Renal cortex interstitium (tissue), 11 donors: ENCODE measurements at regions not wholly inside any gene's neighbourhood (a gene's known extent, or its start where the extent isn't known, plus 50 kb on each side); places are given as distances from the start of the nearest gene placed in this dataset.
"Not testable (repeated sequence)": the region's sequence is repeated elsewhere in the genome, so short reads cannot be mapped to it uniquely, and the experiment has no call there.

Experiments used
- DNase-seq, 11 donors: peaks; one replicate each; pipeline ENCODE4 v3.0.0-alpha.2; 2013; ENCODE audit warnings: low read depth in 9 of 11, low spot score in 4 of 11; ENCODE audit errors: extremely low read depth in 1 of 11

DNA sequence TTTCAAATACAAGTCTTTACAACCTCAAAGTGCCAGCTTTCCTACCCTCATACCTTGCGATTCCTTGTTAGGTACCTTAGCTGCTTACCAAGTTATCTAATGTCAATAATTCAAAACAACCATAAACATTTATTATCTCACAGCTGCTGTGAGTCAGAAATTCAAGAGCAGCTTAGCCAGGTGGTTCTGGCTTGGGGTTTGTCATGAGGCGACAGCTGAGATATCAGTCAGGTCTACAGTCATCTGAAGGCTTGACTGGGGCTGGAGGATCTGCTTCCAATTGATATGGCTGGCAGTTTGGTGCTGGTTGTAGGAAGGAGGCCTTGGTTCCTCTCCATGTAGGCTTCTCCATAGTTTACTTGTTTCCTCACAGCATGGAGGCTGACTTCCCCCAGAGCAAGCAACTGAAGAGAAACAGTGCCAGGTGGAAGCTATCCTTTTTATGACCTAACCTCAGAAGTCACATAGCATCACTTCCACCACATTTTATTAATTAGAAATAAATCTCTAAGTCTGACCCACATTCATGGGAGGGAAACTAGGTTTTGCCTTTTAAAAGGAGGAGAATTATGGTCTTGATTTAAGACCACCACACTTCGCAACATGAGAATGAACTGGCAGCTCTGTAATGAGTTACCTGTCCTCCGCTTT, 103.3 kb upstream of the FGGY start:
- DNase-seq, result peak in 4 of 11 donors; percentile 45 to 55 (median 50)

DNA sequence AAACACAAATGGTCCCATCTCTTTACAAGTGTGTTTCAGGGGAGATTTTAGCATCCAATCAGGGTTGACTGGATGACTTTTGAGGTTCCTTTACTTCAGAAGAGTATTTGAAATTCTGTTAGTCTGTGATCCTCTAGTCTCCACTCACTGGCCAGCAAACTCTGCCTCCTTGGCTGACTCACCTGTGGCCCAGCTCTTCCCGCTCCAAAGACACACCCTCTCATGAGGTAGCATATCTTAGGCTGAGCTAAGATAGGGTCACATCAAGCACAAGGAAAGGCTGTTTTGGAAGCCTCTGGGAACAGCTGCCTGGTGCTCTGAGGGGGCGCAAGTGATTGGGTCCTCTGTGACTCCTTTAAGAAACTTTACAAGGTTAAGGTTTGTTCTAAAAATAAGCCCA, 102.3 kb upstream of the FGGY start:
- DNase-seq, result no peak

DNA sequence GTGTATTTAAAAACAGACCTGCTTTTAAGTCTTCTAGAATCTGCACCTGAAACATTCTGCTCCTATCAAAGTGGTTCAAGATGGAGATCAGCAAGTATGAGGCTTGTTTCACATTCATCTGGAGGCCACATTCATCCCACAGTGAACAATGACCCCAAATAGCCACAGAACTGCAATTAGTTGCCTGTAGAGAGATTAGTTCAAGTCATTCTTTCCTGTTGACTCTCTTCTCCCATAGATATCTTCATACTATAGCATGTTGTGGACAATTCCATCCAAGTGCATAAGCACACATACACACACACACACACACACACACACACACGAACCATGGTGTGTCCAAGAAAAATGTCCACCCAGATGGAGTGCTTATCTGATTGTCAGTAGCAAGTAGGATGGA, 101.7 kb upstream of the FGGY start:
- DNase-seq, result no peak

DNA sequence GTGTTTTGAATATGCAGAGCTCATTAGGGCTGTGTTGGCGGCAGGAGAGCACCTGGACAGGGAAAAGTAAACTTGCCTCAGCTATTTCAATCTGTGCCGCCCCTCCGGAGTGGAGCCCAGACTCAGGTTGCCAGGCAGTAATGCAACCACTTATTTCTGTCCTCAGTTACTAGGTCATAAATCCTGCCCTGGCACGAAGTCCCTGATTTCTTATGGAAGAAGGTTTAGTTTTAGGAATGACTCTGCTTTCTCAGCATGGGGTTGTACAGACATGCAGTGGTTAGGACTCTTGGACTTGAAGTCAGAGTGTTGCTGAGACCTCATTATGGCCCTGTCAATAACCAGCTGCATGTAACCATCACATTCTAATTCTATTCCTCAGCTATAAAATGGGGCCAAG, 98.3 kb upstream of the FGGY start:
- DNase-seq, result no peak

DNA sequence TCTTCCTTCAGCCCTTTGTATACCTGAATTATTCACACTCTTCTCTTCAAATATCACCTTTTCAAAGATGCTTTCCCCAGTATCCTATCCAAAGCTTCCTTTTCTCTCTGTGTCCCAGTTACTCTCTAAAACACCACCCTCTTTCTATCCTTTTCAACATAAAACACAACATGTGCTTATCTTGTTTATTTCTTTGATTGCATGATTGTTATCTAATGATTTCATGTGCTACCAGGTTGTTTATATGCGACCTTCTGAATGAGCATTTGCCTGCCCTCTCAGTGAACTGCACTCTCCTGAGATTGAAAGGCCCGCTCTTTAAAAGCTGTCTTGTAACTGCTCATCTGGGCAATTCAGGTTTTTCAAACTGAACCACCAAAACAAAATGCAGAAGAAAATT, 97.7 kb upstream of the FGGY start:
- no peak for DNase-seq

DNA sequence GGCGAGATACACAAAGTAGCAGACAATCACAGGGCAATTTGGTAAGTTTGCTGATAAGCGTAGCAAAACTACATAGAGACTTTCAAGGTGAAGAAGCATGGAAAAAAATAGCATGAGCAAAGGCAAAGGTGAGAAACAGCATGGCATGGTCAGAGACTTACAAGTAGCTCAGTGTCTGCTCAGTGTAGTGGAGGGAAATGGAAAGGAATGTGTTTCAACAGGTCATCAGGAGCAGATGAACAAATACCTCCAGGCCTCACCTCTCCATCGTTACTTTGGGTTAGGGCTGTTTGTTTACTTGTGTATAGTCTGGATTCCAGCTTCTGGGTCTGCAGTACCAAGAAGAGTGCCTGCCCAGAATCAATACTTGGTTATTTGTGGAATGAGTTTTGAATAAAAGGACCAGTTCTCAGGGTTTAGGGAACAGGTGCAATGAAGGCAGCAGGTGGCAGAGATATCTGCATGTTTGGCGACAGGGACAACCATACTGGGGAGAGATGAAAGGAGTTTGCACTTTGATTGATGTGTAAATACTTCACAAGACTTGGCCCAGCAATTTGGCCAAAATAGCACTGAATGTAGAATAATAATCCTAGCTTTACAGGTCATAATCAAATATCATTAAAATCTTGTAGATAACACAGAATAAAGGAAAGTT, 97.0 kb upstream of the FGGY start:
- DNase-seq, result no peak

DNA sequence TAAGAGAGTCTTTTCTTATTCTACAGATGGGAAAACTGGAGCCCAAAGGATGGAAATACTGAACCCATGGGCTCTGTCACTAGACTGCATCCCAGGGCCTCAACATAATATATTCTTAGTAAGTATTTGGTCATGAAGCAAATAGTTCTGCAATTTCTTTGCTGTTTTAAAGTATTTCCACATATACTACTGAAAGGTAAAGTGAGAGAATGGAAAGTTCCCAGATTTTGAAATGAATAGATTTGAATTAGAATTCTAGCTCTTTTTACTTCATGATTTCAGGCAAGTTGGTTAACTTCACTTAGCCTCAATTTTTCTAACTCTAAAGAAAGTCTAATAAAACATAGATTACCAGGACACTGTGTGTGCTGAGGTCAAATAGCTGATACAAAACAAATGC, 95.6 kb upstream of the FGGY start:
- DNase-seq, result no peak

DNA sequence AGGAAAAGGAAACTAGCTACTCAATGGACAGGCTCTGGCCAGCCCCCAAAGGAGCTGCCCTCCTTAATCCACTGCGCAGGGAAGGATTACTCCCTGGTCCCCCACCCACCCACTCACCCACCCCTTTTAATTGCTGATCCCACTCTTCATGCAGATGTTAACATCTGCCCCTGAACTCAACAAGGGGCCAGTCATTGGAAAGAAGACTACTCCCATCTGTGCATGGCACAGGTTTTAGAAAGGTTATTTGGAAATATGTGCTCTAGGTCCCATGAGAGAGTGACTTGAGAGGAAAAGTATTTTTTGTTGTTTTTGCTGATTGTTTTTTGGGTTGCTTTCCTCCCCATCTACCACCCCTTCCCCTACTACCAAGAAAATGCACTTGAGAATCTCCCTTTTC, 94.4 kb upstream of the FGGY start:
- DNase-seq, result no peak

DNA sequence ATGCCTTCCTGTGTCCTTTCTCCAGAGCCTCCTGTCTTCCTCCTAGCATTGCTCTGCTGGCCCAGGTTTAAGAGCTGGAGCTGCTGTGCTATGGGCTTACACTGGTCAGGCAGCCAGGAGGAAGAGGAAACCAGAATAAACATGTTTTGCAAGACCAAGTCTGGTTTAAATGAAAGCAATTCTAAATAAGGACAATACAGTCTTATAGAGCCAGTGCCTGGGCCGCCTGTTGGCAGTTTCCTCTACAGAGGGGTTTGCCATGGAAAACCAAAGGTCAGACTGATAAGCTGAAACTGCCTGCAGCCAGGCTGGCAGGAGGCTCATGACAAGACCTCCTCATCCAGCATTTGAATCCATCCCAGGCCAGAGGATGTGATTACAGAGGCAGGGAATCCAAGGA, 92.9 kb upstream of the FGGY start:
- DNase-seq, result no peak

DNA sequence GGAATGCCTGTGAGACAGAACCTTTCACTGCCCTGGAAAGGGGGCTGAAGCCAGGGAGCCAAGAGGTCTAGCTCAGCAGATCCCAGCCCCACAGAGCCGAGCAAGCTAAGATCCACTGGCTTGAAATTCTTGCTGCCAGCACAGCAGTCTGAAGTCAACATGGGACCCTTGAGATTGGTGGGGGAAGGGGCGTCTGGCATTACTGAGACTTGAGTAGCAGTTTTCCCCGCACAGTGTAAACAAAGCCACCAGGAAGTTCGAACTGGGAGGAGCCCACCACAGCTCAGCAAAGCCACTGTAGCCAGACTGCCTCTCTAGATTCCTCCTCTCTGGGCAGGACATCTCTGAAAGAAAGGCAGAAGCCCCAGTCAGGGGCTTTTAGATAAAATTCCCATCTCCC, 90.3 kb upstream of the FGGY start:
- DNase-seq, result not testable (repeated sequence)

DNA sequence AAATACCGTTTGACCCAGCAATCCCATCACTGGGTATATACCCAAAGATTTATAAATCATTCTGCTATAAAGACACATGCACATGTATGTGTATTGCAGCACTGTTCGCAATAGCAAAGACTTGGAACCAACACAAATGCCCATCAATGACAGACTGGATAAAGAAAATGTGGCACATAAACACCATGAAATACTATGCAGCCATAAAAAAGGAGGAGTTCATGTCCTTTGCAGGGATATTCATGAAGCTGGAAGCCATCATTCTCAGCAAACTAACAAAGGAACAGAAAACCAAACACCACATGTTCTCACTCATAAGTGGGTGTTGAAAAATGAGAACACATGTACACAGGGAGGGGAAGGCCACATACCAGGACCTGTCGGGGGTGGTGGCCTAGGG, 86.5 kb upstream of the FGGY start:
- not testable (repeated sequence) for DNase-seq

DNA sequence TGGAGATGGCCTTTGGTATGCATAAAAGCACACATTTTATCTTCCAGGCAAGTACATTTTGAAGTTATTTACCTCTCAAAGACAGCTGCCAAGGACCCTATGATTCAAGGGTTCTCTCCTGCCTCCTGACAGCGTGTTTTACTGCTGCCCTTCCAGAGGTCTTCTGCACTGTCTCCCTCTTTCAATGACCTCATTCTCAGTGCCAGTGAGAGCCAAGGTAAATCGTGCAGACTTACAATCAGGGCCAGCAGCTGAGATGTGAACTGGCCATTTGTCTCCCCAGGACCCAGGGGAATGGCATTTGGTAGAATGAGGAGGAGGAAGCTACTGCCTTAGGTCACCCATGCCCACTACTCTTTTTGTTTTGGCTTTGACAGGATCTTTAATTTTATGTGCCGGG, 84.2 kb upstream of the FGGY start:
- DNase-seq, result no peak

DNA sequence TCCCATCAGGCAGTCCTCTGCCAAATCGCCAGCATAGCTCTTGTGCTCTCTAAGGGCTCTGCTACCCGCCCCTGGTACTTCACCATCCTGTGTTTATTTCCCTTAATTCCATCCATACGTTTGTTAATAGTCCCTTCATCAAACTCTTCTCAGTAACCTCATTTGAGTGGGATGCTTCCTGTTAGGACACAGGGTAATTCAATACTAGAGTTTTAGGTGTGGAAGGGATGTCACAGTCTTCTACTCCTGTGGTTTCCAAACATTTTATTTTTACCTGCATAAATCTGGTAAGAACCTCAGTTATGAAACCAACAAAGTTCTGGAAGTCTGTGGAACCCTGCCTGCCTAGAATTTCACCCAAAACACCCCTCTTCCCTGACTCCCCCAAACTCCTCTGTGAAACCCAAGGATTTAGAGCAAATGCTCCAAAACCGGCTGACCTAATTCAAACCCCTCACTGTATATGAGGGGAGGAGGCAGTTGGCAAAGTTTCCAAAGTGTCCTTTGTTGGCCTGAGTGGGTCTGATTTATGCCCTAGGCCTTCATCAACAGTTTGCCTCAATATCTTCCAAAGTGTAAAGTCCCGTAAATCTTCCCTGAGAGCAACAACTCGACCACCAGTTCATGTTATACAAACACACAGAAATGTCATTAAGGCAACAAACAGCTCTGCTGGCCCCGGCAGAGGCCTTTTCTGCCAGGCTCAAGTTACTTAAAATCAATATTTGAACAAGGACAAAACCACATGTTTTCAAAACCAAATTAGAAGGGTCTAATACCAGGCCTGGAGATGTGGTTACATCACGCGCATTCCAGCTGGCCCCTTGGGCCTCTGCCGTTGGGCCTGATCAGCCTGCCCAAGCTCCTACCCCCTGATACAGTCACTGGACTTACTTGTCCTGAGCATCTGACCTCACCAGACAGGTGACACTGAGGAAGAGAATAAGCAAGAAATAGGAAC, 82.4 kb upstream of the FGGY start:
- DNase-seq, result peak; percentile 27 to 84 (median 55)

DNA sequence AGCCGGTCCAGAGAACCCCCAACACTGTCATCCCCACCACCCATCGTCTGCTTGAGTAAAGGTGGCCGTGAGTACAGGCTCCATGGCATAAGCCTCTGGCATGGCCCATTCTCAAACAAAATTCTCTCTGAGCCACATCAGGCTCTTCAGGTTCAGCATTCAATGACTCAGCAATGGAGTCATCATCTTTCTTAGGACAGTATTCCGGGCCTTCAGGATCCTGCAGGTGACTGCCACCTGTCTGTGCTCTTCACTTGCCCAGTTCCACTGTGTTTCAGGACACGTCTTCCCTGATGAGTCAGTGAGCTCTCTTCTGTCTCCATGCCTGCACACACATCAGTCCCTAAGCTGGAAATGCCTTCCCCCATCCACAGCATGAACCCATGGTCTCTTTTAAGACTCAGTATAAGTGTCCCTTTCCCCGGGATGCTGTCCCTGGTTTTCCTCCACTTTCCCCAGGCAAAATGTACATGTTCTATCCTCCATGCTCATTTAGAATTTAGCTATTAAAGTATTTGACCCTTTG, 81.1 kb upstream of the FGGY start:
- no peak for DNase-seq

DNA sequence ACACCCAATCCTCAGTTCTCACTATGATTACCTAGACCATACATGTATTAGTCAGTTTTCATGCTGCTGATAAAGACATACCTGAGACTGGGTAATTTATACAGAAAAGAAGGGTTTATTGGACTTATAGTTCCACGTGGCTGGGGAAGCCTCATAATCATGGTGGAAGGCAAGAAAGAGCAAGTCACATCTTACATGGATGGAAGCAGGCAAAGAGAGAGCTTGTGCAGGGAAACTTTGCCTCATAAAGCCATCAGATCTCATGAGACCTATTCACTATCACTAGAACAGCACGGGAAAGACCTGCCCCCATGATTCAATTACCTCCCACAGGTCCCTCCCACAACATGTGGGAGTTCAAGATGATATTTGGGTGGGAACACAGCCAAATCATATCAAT, 79.5 kb upstream of the FGGY start:
- not testable (repeated sequence) for DNase-seq

DNA sequence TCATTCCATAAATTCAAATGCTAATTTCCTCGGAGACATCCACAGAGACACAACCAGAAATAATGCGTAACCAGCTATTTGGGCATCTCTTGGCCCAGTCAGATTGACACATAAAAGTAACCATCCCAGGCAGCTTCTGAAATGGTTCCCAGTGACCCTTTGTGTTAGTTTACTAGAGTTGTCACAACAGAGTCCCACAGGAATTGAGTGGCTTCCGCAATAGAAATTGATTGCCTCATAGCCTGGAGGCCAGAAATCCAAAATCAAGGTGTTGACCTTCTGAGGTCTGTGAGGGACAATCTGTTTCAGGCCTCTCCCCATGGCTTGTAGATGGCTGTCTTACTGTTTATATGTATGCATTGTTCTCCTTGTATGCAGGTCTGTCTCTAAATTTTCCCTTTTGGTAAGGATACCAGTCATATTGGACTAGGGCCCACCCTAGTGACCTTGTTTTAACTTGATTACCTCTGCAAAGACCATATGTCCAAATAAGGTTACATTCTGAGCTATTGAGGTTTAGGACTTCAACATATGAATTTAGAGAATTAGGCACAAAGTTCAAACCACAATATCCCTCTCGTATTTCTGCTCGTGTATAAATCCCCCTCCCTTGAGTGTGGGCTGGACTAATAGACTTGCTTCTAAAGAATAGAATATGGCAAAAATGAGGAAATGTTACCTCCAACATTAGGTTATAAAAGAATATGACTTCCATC, 78.2 kb upstream of the FGGY start:
- DNase-seq, result no peak

DNA sequence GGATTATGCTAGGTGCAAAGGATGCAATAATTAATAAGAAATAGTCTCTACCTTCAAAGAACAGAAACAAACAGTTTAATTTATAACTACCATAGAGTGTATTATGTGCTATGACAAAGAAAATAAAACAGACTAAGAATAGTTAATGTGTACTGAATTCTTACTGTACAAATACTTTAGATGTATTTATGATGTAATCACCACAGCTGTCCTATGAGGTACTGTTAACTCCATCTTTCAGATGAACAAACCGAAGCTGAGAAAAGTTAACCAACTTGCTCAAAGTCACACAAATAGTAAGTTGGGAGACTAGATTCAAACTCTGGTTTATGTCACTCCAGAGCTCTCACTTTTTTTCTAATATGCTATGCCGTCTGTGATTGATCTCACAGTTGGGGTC, 77.0 kb upstream of the FGGY start:
- DNase-seq, result no peak

DNA sequence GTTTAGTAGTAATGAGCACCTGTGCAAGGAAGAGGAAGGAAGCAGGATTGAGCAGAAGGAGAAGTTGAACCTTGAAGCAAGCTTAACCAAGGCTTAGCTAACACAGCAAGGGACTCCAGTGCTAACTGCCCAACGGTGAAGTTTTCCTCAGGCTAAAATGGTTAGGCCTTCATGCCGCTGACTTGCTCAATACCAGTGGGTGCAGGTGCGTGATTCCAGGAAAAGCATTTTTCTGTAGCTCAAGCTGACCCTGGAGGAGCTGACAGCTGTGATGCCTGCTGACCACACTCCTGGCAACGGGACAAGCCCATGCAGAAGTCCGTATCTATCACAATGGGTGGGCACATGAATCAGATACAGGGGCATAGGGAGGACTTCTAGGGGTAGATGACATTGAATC, 76.5 kb upstream of the FGGY start:
- no peak for DNase-seq

DNA sequence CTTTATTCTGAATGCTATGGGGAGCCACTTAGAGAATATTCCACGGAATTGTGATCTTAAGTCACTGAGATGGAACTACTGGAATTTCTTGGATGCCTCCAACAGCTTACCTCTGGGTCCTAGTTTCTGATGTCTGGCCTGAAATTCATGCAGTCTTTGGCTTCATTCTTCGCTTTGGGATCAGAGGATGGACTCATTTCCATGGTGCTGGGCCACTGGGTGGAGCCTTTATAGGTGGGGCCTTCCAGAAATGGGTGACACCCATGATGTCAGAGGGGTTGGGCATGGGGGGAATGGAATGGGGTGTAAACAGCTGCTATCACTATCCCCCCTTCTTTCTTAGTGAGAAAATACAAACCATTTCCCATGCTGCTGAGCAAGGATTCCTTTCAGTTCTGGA, 73.7 kb upstream of the FGGY start:
- no peak for DNase-seq
